Astrocyte (in vitro differentiated cells and primary cell): ENCODE measurements at regions not wholly inside any gene's neighbourhood (a gene's known extent, or its start where the extent isn't known, plus 50 kb on each side); places are given as distances from the start of the nearest gene placed in this dataset.

Source experiments
- DNase-seq: peaks from one replicate; pipeline ENCODE4 v3.0.0-alpha.2; 2010; ENCODE audit warnings: low read depth
- FAIRE-seq: peaks from 2 replicates; lab custom pipeline; 2011; peaks lifted over from hg19 to GRCh38; lab: Jason Lieb, UNC
- H2AFZ ChIP-seq: 2 replicates; pipeline ENCODE4 v1.6.0; 2012; ENCODE audit warnings: low read depth, low read length, inconsistent platforms
- H3K27ac ChIP-seq: 2 replicates; pipeline ENCODE4 v1.5.1; 2011; ENCODE audit warnings: low read depth, low read length, inconsistent platforms
- H3K27me3 ChIP-seq: 2 replicates; pipeline ENCODE4 v1.6.0; 2011; ENCODE audit warnings: low read length, inconsistent platforms; ENCODE audit not compliant: insufficient read depth
- H3K36me3 ChIP-seq: 2 replicates; pipeline ENCODE4 v1.5.1; 2011; ENCODE audit warnings: low read length, inconsistent platforms; ENCODE audit not compliant: insufficient read depth
- H3K4me1 ChIP-seq: 2 replicates; pipeline ENCODE4 v1.5.1; 2011; ENCODE audit warnings: low read length, inconsistent platforms; ENCODE audit not compliant: insufficient read depth
- H3K4me2 ChIP-seq: 2 replicates; pipeline ENCODE4 v1.6.0; 2012; ENCODE audit warnings: low read length, inconsistent platforms
- H3K4me3 ChIP-seq: 2 replicates; pipeline ENCODE4 v1.5.1; 2011; ENCODE audit warnings: low read depth, mild to moderate bottlenecking, low read length, inconsistent platforms; ENCODE audit not compliant: insufficient read depth
- H3K79me2 ChIP-seq: 2 replicates; pipeline ENCODE4 v1.6.0; 2012; ENCODE audit warnings: mild to moderate bottlenecking, low read length, inconsistent platforms; ENCODE audit not compliant: insufficient read depth
- H3K9ac ChIP-seq: 2 replicates; pipeline ENCODE4 v1.6.0; 2012; ENCODE audit warnings: mild to moderate bottlenecking, low read length, inconsistent platforms
- H3K9me3 ChIP-seq: 2 replicates; pipeline ENCODE4 v1.5.1; 2012; ENCODE audit warnings: low read depth, mild to moderate bottlenecking, low read length, inconsistent platforms; ENCODE audit not compliant: insufficient read depth
- H4K20me1 ChIP-seq: 2 replicates; pipeline ENCODE4 v1.6.0; 2012; ENCODE audit warnings: low read length, inconsistent platforms; ENCODE audit not compliant: insufficient read depth
- H3K27ac Mint-ChIP-seq: one replicate; pipeline ENCODE4 v1.8.0; 2021; ENCODE audit warnings: mild to moderate bottlenecking, mixed read lengths; ENCODE audit not compliant: unreplicated experiment
- H3K27me3 Mint-ChIP-seq: one replicate; pipeline ENCODE4 v1.8.0; 2021; ENCODE audit warnings: low read depth, mixed read lengths; ENCODE audit not compliant: unreplicated experiment
- H3K36me3 Mint-ChIP-seq: one replicate; pipeline ENCODE4 v1.8.0; 2021; ENCODE audit warnings: low read depth, mixed read lengths; ENCODE audit not compliant: unreplicated experiment
- H3K4me1 Mint-ChIP-seq: one replicate; pipeline ENCODE4 v1.8.0; 2021; ENCODE audit warnings: low read depth, mixed read lengths; ENCODE audit not compliant: unreplicated experiment
- H3K4me3 Mint-ChIP-seq: one replicate; pipeline ENCODE4 v1.8.0; 2021; ENCODE audit warnings: mild to moderate bottlenecking, moderate library complexity, mixed read lengths; ENCODE audit not compliant: unreplicated experiment
- H3K9me3 Mint-ChIP-seq: one replicate; pipeline ENCODE4 v1.8.0; 2021; ENCODE audit warnings: mild to moderate bottlenecking, mixed read lengths; ENCODE audit not compliant: unreplicated experiment
- EZH2 ChIP-seq: IDR thresholded peaks from 2 replicates; pipeline ENCODE4 v1.6.1; 2012; ENCODE audit warnings: mild to moderate bottlenecking, low read length, inconsistent platforms; ENCODE audit not compliant: insufficient read depth
- TF ChIP-seq, protein P1 (sequence below): IDR thresholded peaks from 2 replicates; pipeline ENCODE4 v1.5.1; 2011; ENCODE audit warnings: low read depth, mild to moderate bottlenecking, inconsistent platforms, low read length, moderate library complexity; ENCODE audit not compliant: insufficient read depth

DNA sequence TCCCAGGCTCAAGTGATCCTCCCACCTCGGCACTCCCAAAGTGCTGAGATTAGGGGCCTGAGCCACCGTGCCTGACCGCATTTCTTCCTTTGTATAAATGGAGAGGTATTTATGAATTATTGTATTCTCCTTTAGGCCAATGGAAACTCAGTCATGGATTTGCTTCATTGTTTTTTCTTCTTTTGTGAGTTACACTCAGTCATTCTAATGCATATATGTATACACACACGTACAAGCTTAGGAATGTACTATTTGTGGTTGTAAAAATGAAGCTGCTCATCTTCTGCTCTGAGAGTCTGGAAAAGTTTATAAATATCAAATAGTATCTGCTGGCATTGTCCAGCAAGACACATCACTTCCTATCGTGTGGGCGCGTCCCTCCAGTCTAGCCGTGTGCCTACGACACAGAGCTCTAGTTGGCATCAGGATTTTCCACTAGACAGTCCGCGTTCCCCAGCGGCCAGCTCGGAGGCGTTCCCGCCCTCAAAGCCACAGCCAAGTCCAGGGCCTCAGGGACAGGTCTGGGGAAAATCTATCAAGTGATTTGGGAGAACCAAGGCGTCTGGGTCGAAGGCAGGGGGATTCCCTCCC lies 215.2 kb downstream of the NFATC2 start:
- TF ChIP-seq, protein P1, sequence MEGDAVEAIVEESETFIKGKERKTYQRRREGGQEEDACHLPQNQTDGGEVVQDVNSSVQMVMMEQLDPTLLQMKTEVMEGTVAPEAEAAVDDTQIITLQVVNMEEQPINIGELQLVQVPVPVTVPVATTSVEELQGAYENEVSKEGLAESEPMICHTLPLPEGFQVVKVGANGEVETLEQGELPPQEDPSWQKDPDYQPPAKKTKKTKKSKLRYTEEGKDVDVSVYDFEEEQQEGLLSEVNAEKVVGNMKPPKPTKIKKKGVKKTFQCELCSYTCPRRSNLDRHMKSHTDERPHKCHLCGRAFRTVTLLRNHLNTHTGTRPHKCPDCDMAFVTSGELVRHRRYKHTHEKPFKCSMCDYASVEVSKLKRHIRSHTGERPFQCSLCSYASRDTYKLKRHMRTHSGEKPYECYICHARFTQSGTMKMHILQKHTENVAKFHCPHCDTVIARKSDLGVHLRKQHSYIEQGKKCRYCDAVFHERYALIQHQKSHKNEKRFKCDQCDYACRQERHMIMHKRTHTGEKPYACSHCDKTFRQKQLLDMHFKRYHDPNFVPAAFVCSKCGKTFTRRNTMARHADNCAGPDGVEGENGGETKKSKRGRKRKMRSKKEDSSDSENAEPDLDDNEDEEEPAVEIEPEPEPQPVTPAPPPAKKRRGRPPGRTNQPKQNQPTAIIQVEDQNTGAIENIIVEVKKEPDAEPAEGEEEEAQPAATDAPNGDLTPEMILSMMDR = no peak
- no peak for TF ChIP-seq EZH2
- Histone ChIP-seq H3K36me3 (no peaks in the 10 kb centered on the region), H3K27ac (peak overlapping the region; percentile 97), H3K9me3 (peaks cover 4% of the 10 kb centered on the region), H3K9ac (peak overlapping the region; percentile 80), H3K4me2 (peak overlapping the region; percentile 3), H4K20me1 (no peaks in the 10 kb centered on the region), H3K79me2 (no peaks in the 10 kb centered on the region), H2AFZ (no peak overlapping the region), H3K4me1 (peaks cover 26% of the 10 kb centered on the region), H3K27me3 (no peaks in the 10 kb centered on the region), H3K4me3 (no peak overlapping the region)
- no peak overlapping the region for H3K4me3 Mint-ChIP-seq
- DNase-seq (peak; percentile 93), FAIRE-seq (peak; percentile 17)
- peak overlapping the region; percentile 15 for H3K27ac Mint-ChIP-seq
- no peaks in the 10 kb centered on the region for H3K27me3 Mint-ChIP-seq
- H3K36me3 Mint-ChIP-seq = peaks cover 7% of the 10 kb centered on the region
- H3K4me1 Mint-ChIP-seq = peaks cover 11% of the 10 kb centered on the region
- peaks cover 35% of the 10 kb centered on the region for H3K9me3 Mint-ChIP-seq

DNA sequence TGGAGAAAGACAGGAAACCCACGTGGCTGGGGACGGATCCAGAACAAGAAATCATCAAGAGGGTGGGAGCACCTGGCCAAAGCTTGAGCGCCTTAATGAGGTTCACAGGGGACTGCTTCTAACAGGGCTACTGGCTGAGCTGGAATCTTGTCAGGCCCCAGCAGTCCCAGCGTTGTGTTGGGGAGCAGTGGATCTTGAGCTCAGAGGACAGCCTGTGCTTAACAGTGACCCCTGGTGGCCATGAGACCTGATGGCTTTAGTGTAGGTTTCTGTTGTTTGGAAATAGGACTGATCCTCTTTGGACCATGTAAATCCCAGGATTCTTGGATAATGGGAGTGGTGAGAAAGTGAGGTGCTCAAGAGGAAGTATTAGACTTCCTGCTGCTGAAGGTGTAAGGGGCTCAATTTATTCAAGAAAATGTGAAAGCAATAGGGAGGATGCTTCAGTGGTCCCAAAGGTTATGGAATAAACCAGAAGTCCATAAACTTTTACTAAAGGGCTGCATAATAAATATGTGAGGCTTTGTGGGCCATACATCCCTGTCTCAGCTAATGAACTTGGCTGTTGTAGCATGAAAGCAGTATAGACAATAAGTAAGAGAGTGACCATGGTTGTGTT lies 216.2 kb downstream of the NFATC2 start:
- Mint-ChIP-seq H3K4me3 (no peak overlapping the region), H3K27me3 (no peaks in the 10 kb centered on the region), H3K36me3 (peaks cover 7% of the 10 kb centered on the region), H3K9me3 (peaks cover 35% of the 10 kb centered on the region), H3K4me1 (peaks cover 18% of the 10 kb centered on the region), H3K27ac (no peak overlapping the region)
- Histone ChIP-seq H3K9ac (peak overlapping the region; percentile 80), H3K4me1 (peaks cover 36% of the 10 kb centered on the region), H3K4me3 (no peak overlapping the region), H3K9me3 (peaks cover 4% of the 10 kb centered on the region), H3K27ac (peak overlapping the region; percentile 97), H2AFZ (no peak overlapping the region), H3K79me2 (no peaks in the 10 kb centered on the region), H3K4me2 (no peak overlapping the region), H4K20me1 (no peaks in the 10 kb centered on the region), H3K36me3 (no peaks in the 10 kb centered on the region), H3K27me3 (no peaks in the 10 kb centered on the region)
- peak; percentile 37 for DNase-seq
- no peak for FAIRE-seq
- TF ChIP-seq, protein P1 = peak; percentile 57
- no peak for TF ChIP-seq EZH2

GRCh38 chr20:51322164-51322707 lies 220.3 kb downstream of the NFATC2 start:
- H3K36me3 ChIP-seq = no peaks in the 10 kb centered on the region
- no peak overlapping the region for H3K4me3 Mint-ChIP-seq
- no peak overlapping the region for H3K27ac ChIP-seq
- no peak for DNase-seq
- H4K20me1 ChIP-seq = no peaks in the 10 kb centered on the region
- H3K4me1 ChIP-seq = peaks cover 28% of the 10 kb centered on the region
- no peak for FAIRE-seq
- H3K27me3 Mint-ChIP-seq = no peaks in the 10 kb centered on the region
- H3K27me3 ChIP-seq = no peaks in the 10 kb centered on the region
- H3K79me2 ChIP-seq = no peaks in the 10 kb centered on the region
- H3K4me2 ChIP-seq = no peak overlapping the region
- H3K4me3 ChIP-seq = no peak overlapping the region
- H3K9me3 Mint-ChIP-seq = peaks cover 25% of the 10 kb centered on the region
- peak overlapping the region; percentile 62 for H3K27ac Mint-ChIP-seq
- TF ChIP-seq, protein P1 = no peak
- TF ChIP-seq EZH2 = no peak
- peaks cover 4% of the 10 kb centered on the region for H3K9me3 ChIP-seq
- peaks cover 2% of the 10 kb centered on the region for H3K36me3 Mint-ChIP-seq
- no peak overlapping the region for H3K9ac ChIP-seq
- H3K4me1 Mint-ChIP-seq = peaks cover 31% of the 10 kb centered on the region
- H2AFZ ChIP-seq = no peak overlapping the region
